Brain microvascular endothelial cell (primary cell): ENCODE measurements at regions not wholly inside any gene's neighbourhood (a gene's known extent, or its start where the extent isn't known, plus 50 kb on each side); places are given as distances from the start of the nearest gene placed in this dataset.
A peak's percentile ranks its signal among the peaks of the same experiment; 100 is the strongest.
"Not testable (repeated sequence)": the region's sequence is repeated elsewhere in the genome, so short reads cannot be mapped to it uniquely, and the experiment has no call there.

Experiments used
- DNase-seq: peaks from one replicate; pipeline ENCODE4 v3.0.0-alpha.2; 2020
- H3K27ac ChIP-seq: fragments of 250-450 bp; sonication (Bioruptor Pico); 2 replicates; pipeline ENCODE4 v1.5.1; 2020; ENCODE audit warnings: mild to moderate bottlenecking, moderate library complexity
- H3K27me3 ChIP-seq: fragments of 250-450 bp; sonication (Bioruptor Pico); replicated peaks from 2 replicates; pipeline ENCODE4 v1.5.1; 2020; ENCODE audit warnings: mild to moderate bottlenecking
- H3K36me3 ChIP-seq: fragments of 250-450 bp; sonication (Bioruptor Pico); replicated peaks from 2 replicates; pipeline ENCODE4 v1.5.1; 2020; ENCODE audit warnings: mild to moderate bottlenecking
- H3K4me3 ChIP-seq: 2 replicates; pipeline ENCODE4 v1.5.1; 2011; ENCODE audit warnings: low read depth, mild to moderate bottlenecking, control low read depth, low read length, moderate library complexity
- in situ Hi-C: cut with HindIII; loops from 2 replicates; pipeline ENCODE4 v1.10.0; 2017; ENCODE audit warnings: low sequenced_read_pairs, low pct_ligation_motif_present
- TF ChIP-seq, protein P1 (sequence below): IDR thresholded peaks from 2 replicates; pipeline ENCODE4 v1.5.1; 2011; ENCODE audit warnings: low read depth, mild to moderate bottlenecking, moderate library complexity, low read length, control low read depth, inconsistent platforms; ENCODE audit errors: missing control alignments

DNA sequence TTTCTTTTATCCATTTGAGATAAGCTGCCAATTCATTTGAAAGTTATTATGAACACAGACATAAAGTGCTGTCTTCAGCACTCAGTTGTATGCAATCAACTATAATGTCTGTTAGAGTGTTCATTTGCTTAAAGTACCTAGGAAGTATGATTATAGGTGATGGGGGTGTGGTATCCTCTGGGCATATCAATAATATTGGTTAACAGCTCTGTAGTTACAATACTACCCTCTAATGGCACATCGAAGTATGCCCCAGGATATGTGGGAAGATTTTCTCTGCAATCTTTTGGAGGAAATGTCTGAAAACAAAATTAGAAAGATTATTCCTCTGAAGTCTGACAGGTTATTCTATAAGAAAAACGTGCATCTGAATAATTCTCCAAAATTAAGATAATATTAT lies 429.7 kb downstream of the ARL4A start:
- H3K27ac ChIP-seq: no peak overlapping the region
- no peaks in the 10 kb centered on the region for H3K36me3 ChIP-seq
- peak; percentile 12 for DNase-seq
- TF ChIP-seq, protein P1, sequence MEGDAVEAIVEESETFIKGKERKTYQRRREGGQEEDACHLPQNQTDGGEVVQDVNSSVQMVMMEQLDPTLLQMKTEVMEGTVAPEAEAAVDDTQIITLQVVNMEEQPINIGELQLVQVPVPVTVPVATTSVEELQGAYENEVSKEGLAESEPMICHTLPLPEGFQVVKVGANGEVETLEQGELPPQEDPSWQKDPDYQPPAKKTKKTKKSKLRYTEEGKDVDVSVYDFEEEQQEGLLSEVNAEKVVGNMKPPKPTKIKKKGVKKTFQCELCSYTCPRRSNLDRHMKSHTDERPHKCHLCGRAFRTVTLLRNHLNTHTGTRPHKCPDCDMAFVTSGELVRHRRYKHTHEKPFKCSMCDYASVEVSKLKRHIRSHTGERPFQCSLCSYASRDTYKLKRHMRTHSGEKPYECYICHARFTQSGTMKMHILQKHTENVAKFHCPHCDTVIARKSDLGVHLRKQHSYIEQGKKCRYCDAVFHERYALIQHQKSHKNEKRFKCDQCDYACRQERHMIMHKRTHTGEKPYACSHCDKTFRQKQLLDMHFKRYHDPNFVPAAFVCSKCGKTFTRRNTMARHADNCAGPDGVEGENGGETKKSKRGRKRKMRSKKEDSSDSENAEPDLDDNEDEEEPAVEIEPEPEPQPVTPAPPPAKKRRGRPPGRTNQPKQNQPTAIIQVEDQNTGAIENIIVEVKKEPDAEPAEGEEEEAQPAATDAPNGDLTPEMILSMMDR: peak; percentile 47
- no peaks in the 10 kb centered on the region for H3K27me3 ChIP-seq
- no peak overlapping the region for H3K4me3 ChIP-seq
- in situ Hi-C loops: no loop called here

DNA sequence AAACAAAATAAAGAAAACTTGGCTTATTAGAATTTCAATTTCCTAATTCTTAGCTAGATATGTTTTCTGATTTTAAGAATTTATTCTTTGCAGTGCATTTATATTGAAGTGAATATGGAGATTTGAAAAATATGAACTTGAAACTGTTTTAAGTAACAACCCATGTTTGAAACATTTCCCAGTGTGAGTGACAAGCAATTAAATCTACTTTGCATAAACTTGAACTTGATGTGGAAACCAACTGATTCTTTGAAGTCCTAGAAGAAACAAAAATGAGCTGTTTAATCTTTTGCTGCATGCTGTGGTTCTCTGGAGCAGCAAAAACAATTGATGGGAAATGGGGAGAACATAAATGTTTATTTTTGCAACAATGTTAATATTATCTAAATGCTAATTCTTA lies 430.2 kb downstream of the ARL4A start:
- Histone ChIP-seq H3K36me3 (no peaks in the 10 kb centered on the region), H3K4me3 (no peak overlapping the region), H3K27me3 (no peaks in the 10 kb centered on the region), H3K27ac (no peak overlapping the region)
- no peak for DNase-seq
- TF ChIP-seq, protein P1: no peak
- in situ Hi-C loops: no loop called here

DNA sequence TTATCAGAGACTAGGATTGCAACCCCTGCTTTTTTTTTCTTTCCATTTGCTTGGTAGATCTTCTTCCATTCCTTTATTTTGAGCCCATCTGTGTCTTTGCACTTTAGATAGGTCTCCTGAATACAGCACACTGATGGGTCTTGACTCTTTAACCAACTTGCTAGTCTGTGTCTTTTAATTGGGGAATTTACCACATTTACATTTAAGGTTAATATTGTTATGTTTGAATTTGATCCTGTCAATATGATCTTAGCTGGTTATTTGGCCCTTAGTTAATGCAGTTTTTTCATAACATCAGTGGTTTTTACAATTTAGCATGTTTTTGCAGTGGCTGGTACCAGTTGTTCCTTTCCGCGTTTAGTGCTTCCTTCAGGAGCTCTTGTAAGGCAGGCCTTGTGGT lies 437.2 kb downstream of the ARL4A start:
- H3K36me3 ChIP-seq, DNase-seq, H3K4me3 ChIP-seq, H3K27ac ChIP-seq, H3K27me3 ChIP-seq, in situ Hi-C loops: not testable (repeated sequence)

DNA sequence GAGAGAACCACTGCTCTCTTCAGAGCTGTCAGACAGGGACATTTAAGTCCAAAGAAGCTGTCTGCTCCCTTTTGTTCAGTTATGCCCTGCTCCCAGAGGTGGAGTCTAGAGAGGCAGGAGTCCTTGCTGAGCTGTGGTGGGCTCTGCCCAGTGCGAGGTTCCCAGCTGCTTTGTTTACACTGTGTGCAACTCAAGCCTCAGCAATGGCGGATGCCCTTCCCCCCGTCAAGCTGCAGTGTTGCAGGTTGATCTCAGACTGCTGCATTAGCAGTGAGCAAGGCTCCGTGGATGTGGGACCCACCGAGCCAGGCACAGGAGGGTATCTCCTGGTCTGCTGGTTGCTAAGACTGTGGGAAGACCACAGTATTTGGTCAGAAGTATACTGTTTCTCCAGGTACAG lies 438.9 kb downstream of the ARL4A start:
- no peak for DNase-seq
- Histone ChIP-seq H3K36me3 (no peaks in the 10 kb centered on the region), H3K27me3 (no peaks in the 10 kb centered on the region), H3K27ac (no peak overlapping the region), H3K4me3 (no peak overlapping the region)
- TF ChIP-seq, protein P1: no peak
- in situ Hi-C loops: no loop called here

DNA sequence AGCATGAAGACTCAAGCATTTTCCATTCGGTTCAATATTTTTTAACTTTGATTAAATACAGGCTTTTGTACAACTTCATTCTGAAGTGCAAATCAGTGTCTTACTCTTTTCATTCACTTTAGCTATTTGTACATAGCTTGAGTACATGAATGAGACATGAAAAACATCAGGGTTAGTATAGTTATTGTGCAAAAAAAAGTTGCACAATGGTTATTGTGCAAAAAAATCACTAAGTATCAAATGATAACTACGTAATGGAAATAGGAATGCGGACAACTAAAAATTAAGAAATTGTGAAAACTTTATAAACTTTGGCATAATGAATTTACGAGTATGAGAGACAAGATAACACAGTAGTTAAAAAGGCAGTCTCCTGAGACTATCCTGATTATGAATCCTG lies 442.9 kb downstream of the ARL4A start:
- H3K4me3 ChIP-seq: no peak overlapping the region
- TF ChIP-seq, protein P1: no peak
- no peaks in the 10 kb centered on the region for H3K27me3 ChIP-seq
- no peak overlapping the region for H3K27ac ChIP-seq
- DNase-seq: no peak
- in situ Hi-C loops: no loop called here
- no peaks in the 10 kb centered on the region for H3K36me3 ChIP-seq

DNA sequence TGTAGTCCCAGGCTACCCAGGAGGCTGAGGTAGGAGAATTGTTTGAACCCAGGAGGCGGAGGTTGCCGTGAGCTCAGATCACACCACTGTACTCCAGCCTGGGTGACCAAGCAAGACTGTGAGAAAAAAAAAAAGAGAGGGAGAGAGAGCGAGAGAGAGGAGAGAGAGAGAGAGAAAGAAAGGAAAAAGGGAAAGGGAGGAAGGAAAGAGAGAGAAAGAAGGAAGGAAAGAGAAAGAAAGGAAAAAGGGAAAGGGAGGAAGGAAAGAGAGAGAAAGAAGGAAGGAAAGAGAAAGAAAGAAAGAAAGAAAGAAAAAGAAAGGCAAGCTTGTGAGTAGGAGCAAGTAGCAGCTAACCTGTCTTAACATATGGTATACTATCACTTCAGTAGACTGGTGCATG lies 443.5 kb downstream of the ARL4A start:
- H3K27ac ChIP-seq, H3K4me3 ChIP-seq, H3K36me3 ChIP-seq, H3K27me3 ChIP-seq, DNase-seq, in situ Hi-C loops: not testable (repeated sequence)

DNA sequence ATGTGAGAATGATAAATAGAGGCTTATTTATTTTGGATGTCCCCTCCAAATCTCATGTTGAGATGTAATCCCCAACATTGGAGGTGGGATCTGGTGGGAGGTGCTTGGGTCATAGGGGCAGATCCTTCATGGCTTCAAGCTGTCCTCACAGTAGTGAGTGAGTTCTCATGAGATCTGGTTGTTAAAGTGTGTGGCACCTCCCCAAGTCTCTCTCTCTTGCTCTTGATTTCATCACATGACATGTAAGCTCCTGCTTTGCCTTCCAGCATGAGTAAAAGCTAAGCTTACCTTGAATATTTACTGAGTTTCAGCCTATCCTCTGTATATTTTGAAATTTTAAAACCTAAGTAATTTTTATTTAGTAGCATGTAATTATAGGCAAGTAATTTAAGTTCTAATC lies 444.9 kb downstream of the ARL4A start:
- H3K27me3 ChIP-seq: no peaks in the 10 kb centered on the region
- in situ Hi-C loops: no loop called here
- no peaks in the 10 kb centered on the region for H3K36me3 ChIP-seq
- no peak overlapping the region for H3K27ac ChIP-seq
- H3K4me3 ChIP-seq: no peak overlapping the region
- TF ChIP-seq, protein P1: no peak
- no peak for DNase-seq

DNA sequence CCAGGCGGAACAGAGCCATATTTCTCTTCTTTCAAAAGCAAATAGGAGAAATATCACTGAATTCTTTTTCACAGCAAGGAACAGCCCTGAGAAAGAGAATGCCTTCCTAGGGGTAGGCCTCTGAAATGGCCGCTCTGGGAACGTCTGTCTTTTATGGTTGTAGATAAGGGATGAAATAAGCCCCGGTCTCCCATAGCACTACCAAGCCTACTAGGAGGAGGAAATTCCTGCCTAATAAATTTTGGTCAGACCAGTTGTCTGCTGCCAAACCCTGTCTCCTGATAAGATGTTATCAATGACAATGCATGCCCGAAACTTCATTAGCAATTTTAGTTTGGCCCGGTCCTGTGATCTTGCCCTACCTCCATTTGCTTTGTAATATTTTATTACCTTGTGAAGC lies 448.9 kb downstream of the ARL4A start:
- in situ Hi-C loops, H3K36me3 ChIP-seq, H3K27me3 ChIP-seq, DNase-seq, H3K27ac ChIP-seq, H3K4me3 ChIP-seq: not testable (repeated sequence)
